RCC 7860 (cell line): ENCODE measurements at regions not wholly inside any gene's neighbourhood (a gene's known extent, or its start where the extent isn't known, plus 50 kb on each side); places are given as distances from the start of the nearest gene placed in this dataset.
"Not testable (repeated sequence)": the region's sequence is repeated elsewhere in the genome, so short reads cannot be mapped to it uniquely, and the experiment has no call there.

Experiments
- DNase-seq: peaks from one replicate; pipeline ENCODE4 v3.0.0-alpha.2; 2015; ENCODE audit warnings: low spot score
- FAIRE-seq: peaks from 2 replicates; lab custom pipeline; 2012; peaks lifted over from hg19 to GRCh38; lab: Jason Lieb, UNC

DNA sequence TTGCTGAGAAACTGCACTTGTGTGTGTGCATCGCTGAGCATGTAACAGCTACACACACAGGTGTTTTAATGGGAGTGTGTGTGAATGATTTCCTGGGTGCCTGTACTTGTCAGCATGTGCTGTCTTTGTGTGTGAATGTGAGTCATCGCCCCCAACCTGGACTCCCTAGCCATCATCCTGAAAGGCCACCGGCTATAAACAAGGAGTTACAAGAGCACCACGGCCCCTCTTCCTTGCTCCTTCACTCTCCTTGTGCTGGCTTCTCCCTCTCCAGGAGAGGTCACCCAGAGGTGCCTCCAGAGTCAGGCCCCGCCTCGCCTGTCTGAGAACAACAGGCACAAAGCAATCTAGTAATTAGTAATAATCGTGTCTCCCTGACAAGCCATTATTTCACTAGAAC is 419.2 kb downstream of the BUD13 start:
- FAIRE-seq: no peak
- no peak for DNase-seq

DNA sequence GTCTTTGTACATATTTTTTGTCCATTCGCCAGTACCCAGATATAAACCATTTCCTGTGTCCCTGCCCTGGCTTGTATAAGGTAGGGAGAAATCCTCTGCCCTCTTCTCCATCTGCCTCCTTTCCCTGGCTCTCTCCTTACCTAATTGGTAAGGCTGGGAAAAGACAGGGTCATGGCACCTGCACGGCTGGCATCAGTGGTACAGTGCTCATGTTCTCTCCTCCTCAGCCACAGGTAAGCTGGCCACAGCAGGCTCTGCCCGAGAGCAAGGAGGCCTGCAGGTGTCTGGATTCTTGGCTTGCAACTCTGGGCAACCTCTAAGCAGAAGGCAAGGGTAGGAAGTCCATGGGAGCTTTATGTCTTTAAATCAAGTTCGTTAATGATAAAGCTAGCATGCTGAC is 419.9 kb downstream of the BUD13 start:
- no peak for DNase-seq
- FAIRE-seq: no peak

DNA sequence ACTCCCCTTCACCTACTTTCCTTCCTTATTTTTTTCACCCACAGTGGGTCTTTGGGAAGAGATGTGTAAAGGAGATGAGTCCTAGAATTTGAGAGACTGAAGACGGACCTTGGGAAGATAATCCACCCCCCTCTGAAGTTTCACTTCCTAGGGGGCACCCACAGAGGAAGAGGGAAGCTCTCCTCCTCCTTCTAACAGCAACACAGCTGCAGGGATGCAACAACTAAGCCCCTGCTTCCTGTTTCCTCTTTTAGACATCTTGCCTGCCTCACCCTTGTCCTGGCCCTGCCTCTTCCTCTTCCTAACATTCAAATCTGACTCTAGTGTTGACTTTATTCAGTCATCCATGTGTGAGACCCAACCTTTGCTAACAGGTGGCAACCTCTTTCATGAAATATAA is 424.6 kb downstream of the BUD13 start:
- no peak for FAIRE-seq
- no peak for DNase-seq

DNA sequence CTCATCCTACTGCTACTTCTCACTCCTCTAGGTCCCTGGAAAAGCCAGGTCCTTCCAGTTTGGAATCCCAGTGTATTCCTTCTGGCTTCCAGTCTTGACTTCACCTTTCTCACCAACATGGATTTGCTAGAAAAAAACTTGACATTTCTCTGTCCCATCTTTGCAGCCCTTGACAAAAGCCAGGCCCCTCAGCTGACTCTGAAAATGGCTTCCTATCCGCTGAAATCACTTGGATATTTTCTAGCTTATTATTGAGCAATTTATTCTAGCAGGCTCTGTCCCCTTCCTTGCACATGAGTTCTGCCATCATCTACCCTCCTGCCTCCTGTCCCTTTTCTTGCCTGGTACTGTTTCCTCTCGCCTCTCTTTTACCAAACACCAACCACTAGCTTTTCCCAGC is 427.2 kb downstream of the BUD13 start:
- no peak for FAIRE-seq
- DNase-seq: no peak

DNA sequence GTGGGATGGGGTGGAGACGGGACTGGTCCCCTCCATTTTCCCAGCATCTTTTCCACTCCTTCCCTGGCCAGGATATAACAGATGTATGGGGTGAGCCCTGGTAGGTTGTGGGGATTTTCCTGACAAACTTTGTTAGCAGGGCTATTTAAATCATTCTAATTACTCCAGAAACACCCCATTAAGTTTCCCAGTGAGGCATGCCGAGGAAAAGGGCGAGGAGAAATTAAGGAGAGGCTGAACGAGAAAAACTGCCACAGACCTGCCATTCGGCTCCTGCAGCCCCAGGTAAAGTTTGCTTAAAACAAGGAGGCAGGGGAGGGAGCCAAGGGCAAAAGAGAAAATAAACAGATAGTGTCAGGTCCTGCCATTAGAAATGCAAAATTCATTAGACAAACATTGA is 428.2 kb downstream of the BUD13 start:
- FAIRE-seq (no peak), DNase-seq (no peak)

DNA sequence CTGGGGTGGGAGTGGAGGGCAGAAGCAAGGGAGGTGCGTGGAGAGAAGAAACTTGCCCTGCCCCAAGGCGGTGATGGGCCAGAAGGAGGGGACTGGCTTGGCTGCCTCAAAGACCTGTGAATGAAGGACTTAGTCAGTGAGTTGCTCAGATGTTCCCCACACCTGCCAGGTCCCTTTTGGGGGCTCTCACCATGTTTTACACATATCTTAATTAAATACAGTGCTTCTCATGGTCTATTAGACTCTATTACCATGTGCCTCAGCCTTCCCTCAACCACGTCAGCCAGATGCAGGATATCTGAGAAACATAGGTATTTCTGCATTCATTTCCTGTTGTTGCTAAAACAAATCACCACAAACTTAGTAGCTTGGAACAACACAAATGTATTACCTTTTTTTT is 429.5 kb downstream of the BUD13 start:
- FAIRE-seq (no peak), DNase-seq (no peak)

DNA sequence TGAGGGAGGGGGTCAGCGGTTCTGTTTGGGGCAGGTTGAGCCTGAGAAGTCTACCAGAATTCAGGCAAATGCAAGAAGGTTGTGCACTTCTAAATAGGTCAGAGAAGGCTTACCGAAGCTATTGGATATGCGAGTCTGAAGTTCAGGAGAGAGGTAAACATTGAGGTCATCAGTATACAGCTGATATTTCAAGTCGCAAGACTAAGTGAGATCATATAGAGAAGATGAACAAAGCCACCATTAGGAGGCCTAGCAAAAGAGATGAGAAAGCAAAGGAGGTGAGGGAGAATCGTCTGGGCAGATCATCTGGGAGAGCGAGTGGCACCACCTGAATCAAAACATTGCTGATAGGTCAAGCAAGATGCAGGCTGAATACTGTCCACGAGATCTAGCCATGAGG is 430.6 kb downstream of the BUD13 start:
- FAIRE-seq (no peak), DNase-seq (no peak)

DNA sequence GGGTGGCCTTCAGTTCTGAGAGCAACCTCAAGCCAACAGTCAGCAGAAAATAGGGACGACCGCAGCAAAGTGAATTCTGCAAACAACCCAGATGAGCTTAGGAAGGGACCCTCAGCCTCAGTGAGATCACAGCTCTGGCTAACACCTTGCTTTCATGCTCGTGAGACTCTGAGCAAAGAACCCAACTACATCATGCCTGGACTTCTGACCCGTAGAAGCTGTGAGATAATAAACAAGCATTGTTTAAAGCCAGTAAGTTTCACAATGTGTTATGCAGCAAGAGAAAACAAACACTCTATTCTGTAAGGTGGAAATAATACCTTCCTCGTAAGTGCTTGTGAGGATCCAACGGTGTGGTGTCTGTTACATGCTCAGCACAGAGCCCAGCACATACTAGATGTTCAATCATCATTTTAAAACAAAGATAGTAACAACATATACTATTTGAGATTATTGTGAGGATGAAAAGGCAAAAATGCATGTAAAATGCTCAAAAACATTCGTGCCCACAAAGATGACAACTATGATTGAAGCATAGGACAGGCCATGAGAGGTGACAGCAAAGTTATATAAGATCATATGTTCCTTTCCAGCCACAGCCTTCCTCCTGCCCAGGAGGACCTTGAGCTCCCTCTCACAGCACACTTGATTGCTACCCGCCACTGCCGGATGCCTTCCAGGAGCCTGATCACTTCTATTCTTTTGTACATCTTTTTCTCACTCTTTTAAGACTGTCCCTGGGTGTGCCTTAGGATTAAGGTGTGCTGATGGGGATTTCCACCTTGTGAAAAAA is 433.3 kb downstream of the BUD13 start:
- FAIRE-seq: no peak
- no peak for DNase-seq

DNA sequence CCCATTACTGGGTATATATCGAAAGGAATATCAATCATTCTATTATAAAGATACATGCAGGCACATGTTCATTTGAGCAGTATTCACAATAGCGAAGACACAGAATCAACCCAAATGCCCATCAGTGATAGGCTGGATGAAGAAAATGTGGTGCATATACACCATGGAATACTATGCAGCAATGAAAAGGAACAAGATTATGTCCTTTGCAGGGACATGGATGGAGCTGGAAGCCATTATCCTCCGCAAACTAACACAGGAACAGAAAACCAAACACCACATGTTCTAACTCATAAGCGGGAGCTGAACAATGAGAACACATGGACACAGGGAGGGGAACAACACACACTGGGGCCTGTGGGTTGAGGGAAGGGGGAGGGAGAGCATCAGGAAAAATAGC is 434.3 kb downstream of the BUD13 start:
- not testable (repeated sequence) for FAIRE-seq, DNase-seq

DNA sequence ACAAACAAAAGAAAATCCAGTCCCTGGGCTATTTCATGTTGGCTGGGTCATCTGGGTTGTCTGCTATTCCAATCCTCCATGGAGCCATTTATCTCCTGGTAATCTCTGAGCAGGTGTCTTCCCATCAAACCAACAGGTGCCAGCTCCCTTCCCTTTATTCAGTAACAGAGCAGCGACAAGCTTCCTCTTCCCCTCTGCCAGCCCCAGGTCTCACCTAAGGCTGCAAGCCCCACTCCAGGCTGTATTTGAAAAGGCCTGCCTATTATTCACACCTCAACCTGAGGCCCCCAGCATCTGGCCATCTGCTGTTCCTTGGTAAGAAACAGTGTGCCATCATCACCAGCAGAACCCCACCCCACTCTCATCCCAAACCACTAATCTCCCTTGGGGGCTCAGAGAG is 436.2 kb downstream of the BUD13 start:
- FAIRE-seq: no peak
- DNase-seq: no peak

DNA sequence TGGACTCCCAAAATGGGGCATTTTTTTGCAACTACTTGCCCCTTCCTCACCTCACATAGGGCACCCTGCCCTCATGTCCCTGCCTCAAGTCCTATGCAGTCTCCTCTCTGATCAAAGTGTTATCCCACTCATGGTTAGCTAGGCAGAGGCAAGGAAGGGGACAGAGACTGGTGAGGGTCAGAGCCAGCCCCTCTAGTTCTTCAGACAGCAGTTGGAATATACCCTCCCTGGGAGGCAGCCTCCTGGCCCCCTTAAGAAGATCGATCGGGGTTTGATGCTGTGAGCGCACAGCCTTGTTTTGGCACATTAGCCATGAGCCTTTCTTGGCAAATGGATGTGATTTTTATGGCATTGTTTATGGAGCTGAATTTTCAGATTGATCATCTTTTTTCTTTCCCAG is 436.9 kb downstream of the BUD13 start:
- no peak for FAIRE-seq
- DNase-seq: no peak

DNA sequence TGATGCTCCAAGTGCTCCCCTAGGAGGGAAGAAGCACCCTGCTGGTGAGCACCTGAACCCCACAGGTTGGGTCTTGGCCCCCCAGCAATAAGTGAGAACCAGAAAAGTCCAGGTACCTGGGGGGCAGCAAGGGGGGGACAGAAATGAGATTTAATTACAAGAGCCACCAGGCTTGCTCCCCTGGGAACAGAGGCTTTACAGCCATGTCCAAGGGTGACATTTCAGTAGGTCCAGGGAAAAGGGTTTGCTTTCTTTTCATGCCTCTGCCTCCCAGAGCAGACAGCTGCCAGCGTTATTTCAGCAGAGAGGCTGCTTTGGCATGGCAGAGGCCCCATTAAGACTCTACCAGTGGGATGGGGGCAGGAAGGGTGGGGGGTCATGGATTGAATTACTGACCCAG is 437.7 kb downstream of the BUD13 start:
- FAIRE-seq: no peak
- no peak for DNase-seq

DNA sequence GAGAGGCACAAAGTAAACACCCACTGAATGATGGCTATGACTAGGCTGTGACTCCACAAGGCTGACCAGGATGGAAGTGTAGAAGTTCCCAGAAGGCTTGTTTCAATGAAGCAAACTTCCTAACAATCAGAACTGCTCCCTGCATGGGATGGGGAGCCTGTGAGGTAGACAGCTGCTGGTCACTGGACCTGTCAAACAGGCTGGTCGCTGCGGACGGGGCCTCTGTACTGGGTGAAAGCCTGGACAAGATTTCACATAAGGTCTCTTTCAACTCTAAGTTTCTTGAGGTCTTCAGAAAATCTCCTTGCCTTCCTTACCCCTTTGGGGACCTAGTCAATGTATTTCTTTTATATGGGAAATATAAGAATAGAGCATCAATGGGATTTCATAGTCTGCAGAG is 438.2 kb downstream of the BUD13 start:
- FAIRE-seq (no peak), DNase-seq (no peak)

DNA sequence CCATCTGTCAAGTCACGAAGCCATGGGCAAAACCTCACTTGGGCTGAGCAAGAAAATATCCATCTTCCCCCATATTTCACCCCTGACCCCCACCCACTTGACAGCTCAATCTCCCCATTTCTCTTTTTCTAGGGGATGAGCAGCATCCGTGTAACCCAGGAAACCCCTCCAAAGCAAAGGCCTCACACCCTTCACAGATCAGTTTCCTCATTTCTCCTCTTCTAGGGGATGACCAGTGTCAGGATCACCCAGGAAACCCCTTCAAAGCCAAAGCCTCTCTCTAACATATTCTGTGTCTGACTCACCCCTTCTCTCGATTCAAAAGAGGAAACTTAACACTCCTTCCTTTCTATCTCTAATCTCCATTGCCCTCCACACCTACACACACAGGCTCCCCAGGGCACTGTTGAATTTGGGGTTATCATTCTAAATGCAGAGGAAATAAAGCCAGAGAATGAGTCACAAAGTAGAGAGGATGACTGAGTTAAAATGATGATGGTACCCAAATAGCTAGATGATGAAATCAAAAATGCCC is 439.7 kb downstream of the BUD13 start:
- DNase-seq: no peak
- no peak for FAIRE-seq

DNA sequence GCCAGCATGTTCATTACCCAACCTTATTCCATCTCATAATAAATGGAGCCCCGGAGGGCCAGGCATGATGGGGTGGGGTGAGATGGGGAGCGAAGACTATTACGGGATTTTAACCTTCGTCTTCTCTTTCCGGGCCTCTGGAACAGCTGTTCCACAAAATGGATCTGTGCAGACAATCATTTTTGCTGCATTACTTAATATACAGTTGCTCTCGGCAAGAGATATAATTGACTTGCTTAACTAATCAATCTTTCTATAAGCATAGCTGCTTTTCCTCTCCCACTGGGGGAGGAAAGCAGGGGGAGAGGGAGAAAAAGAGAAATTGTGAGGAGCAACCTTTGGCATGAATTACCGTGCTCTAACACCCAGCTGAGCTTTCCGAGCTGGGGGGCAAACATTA is 440.4 kb downstream of the BUD13 start:
- DNase-seq (no peak), FAIRE-seq (no peak)

DNA sequence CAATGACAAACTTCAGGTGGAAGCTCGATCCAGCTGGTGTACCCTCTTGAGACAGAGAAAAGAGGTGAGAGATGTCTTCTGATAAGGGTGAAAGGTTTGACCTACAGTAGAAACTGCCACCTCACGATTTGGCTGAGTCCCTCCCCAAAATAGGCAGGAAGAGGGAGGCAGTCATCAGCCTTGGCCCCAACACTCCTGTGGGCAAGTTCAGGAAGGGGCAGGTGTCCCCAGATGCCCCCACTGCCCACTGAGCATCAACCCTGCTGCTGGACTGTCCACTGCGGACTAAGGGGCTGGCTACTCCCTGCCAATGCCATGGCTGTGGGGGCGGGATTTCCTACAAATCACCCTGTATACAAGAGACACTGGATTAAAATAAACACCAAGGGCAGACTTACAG is 441.4 kb downstream of the BUD13 start:
- FAIRE-seq (no peak), DNase-seq (no peak)

DNA sequence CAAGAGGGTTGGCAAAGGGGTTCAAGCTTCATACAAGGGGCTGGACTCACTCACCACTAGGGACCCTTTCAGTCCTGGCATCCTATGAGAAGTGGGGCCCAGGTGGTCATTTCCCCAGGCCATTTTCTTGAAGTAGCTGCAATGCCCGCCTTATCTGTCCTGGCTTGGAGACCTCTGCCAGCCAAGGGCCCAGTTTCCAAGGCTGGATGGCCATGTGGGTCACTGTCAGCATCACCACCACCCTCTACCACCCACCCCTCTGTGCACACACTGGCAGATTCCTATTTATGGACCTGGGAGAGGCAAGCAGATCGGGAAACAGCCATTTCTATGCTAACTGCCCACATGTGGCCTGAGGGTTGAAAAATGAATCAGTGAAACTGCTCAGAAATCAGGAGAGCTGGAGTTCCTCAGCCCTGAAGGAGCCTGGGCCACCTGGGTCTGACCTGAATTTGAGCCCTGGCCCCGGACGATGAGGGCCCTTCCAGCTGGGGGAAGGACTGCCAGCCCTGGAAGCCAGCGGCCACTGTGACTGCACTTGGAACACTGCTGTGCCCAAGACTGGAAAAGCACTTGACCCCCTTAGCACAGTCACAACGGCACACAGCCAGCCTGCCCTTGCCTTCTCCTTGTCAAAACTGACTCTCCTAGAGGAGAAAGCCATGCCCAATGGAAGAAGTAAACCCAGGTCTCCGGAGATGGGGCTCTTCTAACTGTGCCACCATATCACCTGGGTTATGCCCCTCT is 442.2 kb downstream of the BUD13 start:
- FAIRE-seq (no peak), DNase-seq (no peak)

DNA sequence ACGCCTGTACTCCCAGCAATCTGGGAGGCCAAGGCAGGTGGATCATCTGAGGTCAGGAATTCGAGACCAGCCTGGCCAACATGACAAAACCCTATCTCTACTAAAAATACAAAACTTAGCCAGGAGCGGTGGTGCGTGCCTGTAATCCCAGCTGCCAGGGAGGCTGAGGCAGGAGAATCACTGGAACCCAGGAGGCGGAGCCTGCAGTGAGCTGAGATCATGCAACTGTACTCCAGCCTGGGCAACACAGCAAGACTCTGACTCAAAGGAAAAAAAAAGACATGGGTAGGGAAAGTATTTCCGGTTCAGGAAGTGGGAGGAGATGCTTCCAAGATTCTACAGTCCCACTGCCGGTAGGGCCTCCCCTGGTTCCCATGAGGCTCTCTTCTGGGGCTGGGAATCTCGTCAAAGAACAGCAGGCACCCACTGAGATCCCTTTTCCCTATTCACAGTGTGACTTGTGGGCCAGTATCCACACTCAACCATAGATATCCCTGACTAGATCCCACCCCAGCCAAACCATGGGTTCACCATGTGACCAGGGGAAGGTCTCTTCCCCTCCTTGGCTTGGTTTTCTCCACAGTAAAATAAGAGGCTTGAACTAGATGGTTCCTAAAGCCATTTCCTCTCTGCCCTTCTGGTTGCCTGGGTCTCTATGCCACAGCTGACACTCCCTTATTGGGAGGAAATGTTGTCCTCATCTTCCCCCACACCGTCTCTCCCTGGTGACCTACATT is 443.3 kb downstream of the BUD13 start:
- FAIRE-seq (no peak), DNase-seq (no peak)

DNA sequence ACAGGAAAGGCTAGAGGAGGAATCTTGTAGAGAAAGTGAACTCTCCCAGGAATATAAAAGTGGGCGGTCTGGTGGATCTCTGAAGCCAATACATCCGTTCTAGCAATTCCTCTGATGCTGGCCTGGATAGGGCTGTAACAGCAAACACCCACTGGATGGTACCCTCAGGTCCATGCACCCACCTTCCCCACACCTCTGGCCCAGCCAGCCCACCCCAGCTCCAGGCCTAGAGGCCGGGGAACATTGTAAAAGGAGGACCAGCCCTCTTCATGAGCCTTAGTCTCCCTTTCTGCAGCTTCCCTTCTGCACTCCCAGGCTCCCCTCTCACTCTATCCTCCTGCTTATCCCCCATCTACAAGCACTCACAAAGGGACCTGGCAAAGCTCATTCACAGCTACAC is 443.9 kb downstream of the BUD13 start:
- DNase-seq: no peak
- no peak for FAIRE-seq

DNA sequence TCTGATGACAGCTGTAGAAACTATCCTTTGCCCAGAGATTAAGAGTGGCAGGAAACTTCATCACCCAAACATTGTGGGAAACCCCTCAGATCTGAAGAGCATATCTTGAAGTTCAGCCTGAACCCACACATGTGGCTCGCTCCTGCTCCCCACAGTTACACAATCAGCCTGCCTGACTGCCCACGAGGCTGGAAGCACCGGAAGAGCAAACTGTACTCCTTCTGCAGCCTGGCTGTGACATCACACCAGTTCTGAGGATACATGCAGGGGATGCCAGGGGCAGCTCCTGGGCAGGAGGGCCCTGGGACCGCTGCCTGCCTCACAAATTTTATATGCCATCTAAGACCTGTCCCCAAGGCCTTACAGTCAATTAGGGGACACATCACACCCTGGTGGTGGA is 444.4 kb downstream of the BUD13 start:
- no peak for FAIRE-seq

DNA sequence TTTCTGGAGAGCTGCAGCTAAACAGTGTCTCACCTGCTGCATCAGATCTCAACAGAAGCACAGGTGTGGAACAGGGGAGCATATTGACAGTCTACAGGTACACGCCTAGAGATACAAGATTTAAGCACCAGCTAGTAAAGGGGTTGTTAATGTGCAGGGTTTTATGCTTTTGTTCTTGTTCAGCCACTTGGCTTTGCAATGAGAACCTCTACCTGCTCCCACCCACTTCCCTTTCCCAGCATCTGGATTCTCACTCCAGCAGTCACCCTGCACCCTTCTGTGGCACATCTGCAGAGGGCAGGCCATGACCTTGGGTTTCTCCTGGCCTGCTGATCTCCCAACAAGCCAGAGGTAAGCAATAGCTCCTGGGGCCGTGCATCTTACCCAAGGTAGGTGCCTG is 446.6 kb downstream of the BUD13 start:
- no peak for FAIRE-seq

More for the DNA sequence above, 444.4 kb downstream of the BUD13 start:
- DNase-seq: no peak

DNA sequence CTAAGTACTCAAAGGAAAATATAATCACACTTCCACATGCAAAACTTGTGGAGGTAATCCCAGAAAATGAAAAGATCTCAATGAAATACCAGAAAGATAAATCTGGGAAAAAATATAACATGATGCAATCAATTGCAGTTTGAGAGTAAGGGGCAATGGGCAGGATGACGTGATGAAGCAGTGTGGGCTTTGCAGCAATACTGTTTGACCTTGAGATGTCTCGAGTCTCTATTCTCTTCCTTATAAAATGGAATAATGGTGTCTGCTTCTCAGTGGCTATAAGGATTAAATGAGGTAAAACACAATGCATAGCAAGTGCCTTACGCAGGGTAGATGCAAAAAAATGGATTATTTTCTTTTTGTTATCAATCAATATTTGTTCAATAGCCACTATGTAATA is 447.5 kb downstream of the BUD13 start:
- no peak for FAIRE-seq

More for the DNA sequence above, 446.6 kb downstream of the BUD13 start:
- DNase-seq: no peak

More for the DNA sequence above, 447.5 kb downstream of the BUD13 start:
- DNase-seq: no peak
